ENCODE measurements at regions not wholly inside any gene's neighbourhood (a gene's known extent, or its start where the extent isn't known, plus 50 kb on each side); places are given as distances from the start of the nearest gene placed in this dataset.

- TF ChIP-seq CBFA2T2 (conservative IDR thresholded peaks at IDR 0.05) (no peak), FOXA1 (IDR thresholded peaks at IDR 0.05; ENCODE audit: borderline replicate concordance) (no peak), CUX1 (CRISPR knock-in tag; IDR thresholded peaks at IDR 0.05) (no peak), MAFK (IDR thresholded peaks at IDR 0.05; ENCODE audit: low read length) (no peak)
Observed at GRCh38 chr12:81835783-81836182, 76.6 kb upstream of the PPFIA2 start.

All from K562 (cell line).